ENCODE measurements at regions not wholly inside any gene's neighbourhood (a gene's known extent, or its start where the extent isn't known, plus 50 kb on each side); places are given as distances from the start of the nearest gene placed in this dataset.

DNA sequence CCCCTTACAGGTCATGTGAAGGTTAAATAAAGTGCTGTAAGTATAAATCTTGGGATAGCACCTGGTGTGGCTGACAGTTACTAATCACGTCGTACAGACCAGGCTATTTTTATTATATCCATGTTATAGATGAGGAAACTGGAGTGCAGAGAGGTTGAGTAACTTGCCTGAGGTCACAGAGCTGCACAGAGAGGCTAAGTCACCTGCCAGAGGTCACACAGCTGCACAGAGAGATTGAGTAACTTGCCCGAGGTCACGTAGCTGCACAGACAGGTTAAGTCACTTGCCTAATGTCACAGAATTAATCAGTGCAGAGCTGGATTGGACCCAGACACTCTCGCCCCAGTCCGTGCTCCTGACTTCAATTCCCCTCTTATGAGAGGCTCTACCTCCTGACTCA is 171.5 kb downstream of the NUP210 start:
- no peak for DNase-seq (ENCODE audit: low read depth)
- no peak overlapping the region for H3K4me3 ChIP-seq (ENCODE audit: low read depth, low read length)

DNA sequence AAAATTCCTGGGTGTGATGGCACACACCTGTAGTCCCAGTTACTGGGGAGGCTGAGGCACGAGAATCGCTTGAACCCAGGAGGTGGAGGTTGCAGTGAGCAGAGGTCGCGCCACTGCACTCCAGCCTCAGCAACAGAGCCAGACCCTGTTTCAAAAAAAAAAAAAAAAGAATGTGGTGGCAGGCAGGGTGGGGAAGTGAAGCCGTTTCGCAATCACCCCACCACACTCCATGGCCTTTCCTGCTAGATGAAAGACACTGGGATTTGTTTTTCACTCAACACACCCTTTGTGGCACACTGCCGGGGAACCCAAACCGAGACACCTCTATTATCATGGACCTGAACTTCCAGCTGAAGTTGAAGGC is 172.4 kb upstream of the IQSEC1 start:
- no peak overlapping the region for H3K4me3 ChIP-seq (ENCODE audit: low read depth, low read length)
- TF ChIP-seq, protein P1, sequence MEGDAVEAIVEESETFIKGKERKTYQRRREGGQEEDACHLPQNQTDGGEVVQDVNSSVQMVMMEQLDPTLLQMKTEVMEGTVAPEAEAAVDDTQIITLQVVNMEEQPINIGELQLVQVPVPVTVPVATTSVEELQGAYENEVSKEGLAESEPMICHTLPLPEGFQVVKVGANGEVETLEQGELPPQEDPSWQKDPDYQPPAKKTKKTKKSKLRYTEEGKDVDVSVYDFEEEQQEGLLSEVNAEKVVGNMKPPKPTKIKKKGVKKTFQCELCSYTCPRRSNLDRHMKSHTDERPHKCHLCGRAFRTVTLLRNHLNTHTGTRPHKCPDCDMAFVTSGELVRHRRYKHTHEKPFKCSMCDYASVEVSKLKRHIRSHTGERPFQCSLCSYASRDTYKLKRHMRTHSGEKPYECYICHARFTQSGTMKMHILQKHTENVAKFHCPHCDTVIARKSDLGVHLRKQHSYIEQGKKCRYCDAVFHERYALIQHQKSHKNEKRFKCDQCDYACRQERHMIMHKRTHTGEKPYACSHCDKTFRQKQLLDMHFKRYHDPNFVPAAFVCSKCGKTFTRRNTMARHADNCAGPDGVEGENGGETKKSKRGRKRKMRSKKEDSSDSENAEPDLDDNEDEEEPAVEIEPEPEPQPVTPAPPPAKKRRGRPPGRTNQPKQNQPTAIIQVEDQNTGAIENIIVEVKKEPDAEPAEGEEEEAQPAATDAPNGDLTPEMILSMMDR (IDR thresholded peaks at IDR 0.05; ENCODE audit: control insufficient read depth, extremely low read depth, insufficient read depth), result no peak
- DNase-seq (ENCODE audit: low read depth), result no peak

More for the DNA sequence above, 171.5 kb downstream of the NUP210 start:
- TF ChIP-seq, protein P1 (IDR thresholded peaks at IDR 0.05; ENCODE audit: control insufficient read depth, extremely low read depth, insufficient read depth), result no peak

DNA sequence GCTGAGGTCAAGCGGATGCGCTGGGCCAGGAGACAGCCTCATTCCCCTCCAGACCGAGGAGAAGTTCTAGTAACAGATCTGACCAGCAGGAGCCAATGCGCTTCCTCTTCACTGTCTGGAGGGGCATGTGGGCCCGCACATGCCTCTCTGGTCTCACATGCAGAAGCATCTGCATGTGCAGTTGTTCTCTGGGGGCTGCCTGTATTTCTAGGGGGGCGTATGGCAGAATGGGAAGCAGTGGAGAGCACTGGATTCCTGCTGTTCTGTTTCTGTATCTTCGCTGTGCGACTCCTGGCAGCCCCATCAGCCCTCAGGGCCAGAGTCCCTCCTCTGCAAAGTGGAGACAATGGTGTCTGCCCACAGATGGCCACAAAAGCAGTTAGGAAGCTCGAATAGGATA is 170.4 kb upstream of the IQSEC1 start:
- no peak for DNase-seq (ENCODE audit: low read depth)
- H3K4me3 ChIP-seq (ENCODE audit: low read depth, low read length), result no peak overlapping the region
- TF ChIP-seq, protein P1 (IDR thresholded peaks at IDR 0.05; ENCODE audit: control insufficient read depth, extremely low read depth, insufficient read depth), result no peak

DNA sequence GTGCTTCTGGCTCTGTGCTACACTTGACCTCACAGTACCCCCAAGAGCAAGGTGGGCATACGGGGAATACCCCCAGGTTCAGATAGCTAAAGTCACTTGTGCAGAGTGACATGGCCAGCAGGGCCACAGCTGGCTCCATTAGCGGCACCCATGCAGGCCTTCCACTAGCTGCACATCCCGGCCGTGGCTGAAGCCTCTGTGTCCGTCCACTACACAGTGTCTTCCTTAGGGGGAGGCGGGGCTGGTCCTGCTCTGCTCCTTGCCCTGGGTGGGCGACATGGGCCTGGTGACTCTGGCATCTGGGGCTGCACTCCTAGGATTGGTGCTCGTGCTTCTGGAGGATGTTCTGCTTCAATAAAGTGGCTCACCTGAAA is 169.1 kb upstream of the IQSEC1 start:
- no peak overlapping the region for H3K4me3 ChIP-seq (ENCODE audit: low read depth, low read length)
- DNase-seq (ENCODE audit: low read depth), result no peak
- TF ChIP-seq, protein P1 (IDR thresholded peaks at IDR 0.05; ENCODE audit: control insufficient read depth, extremely low read depth, insufficient read depth), result no peak

DNA sequence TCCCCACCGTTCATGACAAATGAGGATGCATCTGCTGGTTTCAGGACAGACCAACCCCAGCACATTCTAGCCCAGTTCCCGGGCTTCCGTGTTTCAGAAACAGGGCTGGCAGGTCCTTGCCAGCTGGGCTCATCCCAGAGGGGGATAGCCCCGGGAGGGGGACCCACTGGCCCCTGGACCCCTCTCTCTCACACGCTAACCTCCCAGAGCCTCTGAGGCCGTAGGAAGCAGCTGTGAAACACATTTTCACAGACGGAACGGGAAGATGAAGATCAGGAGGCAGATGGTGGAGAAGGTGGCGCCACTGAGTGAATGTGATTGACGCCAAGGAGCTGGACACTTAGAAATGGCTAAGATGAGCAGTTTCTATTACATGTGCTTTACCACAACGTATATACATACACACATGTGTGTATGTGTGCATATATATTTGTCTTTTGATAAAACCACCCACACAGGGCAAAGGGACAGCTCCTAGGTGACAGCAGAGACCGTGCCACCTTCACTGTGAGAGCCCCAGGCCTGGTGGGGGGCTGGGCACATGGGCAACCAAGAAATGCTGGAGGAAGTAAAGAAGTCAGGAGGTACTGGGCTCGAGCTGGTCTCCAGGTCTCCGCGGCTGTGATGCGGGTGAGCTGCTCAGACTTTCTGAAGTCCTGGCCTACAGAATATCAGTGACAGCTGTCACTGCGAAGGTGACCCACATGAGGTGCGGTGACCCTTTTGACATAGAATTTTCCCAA is 168.6 kb upstream of the IQSEC1 start:
- DNase-seq (ENCODE audit: low read depth), result no peak
- TF ChIP-seq, protein P1 (IDR thresholded peaks at IDR 0.05; ENCODE audit: control insufficient read depth, extremely low read depth, insufficient read depth), result no peak
- H3K4me3 ChIP-seq (ENCODE audit: low read depth, low read length), result no peak overlapping the region

DNA sequence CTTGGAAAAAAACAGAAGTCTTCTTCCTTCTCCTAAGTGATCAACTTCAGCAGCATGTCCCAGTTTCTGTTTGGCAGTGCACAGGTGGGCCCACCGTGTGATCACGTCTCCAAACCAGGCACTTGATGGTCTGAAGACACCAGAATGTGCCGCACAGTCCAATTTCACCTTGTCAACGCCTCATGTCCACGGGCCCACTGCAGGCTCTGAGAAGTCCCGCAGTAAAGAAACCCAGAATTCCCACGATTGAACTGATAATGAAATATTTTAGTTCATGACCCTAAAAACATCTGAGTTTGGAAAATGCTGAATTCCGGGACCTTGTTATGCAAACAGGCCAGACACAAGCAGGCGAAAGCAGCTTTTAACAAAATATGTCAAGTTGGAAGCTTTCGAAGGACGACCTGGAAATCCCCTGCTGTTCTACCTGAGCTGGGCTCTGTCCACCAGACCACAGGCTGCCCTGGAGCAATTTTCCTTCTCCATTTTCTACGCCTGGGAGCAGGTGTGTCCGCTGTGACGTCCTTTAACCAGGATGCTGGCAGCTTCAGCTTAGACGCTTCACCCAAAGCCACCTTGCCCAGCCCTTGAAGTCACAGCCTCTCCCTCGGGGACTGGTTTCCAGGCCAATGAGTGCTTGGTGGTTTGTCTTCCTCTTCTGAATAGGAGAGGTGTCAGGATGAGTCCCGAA is 167.8 kb upstream of the IQSEC1 start:
- H3K4me3 ChIP-seq (ENCODE audit: low read depth, low read length), result no peak overlapping the region
- no peak for DNase-seq (ENCODE audit: low read depth)
- TF ChIP-seq, protein P1 (IDR thresholded peaks at IDR 0.05; ENCODE audit: control insufficient read depth, extremely low read depth, insufficient read depth), result no peak

DNA sequence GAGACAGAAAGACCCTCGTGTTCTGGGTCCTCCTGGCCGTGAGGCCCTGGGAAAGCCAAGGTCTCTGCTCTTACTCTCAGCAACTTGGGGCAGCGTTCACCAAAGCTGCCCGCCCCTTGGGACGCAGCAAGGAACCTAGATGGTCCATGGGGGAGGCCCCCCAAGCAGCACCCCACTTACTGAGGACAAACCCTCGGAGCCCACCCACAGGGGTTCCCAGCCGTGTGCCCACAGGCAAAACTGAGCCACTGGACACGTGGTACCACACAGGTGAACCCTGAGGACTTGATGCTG is 166.2 kb upstream of the IQSEC1 start:
- no peak overlapping the region for H3K4me3 ChIP-seq (ENCODE audit: low read depth, low read length)
- no peak for DNase-seq (ENCODE audit: low read depth)
- TF ChIP-seq, protein P1 (IDR thresholded peaks at IDR 0.05; ENCODE audit: control insufficient read depth, extremely low read depth, insufficient read depth), result no peak
